ENCODE measurements at regions not wholly inside any gene's neighbourhood (a gene's known extent, or its start where the extent isn't known, plus 50 kb on each side); places are given as distances from the start of the nearest gene placed in this dataset.

DNA sequence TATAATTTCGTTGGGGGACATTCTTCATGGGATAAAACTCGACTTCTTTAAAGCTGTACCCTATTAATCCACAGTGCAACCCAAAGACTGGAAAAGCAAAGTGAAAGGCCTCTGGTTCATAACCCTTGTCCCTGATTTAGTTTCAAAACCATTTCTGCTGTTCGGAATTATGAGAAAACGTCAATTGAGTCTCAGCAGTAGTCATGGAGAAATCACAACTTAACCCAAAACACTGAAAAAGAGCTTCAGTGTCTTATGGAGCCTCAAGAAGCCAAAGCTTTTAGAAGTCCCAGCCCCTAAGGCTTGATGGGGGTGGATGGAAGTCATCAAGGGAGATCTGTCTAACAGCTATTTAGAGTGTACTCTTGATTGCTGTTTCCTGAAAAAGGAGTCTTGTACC, 73.5 kb upstream of the VCAM1 start:
- TF ChIP-seq, protein P1, sequence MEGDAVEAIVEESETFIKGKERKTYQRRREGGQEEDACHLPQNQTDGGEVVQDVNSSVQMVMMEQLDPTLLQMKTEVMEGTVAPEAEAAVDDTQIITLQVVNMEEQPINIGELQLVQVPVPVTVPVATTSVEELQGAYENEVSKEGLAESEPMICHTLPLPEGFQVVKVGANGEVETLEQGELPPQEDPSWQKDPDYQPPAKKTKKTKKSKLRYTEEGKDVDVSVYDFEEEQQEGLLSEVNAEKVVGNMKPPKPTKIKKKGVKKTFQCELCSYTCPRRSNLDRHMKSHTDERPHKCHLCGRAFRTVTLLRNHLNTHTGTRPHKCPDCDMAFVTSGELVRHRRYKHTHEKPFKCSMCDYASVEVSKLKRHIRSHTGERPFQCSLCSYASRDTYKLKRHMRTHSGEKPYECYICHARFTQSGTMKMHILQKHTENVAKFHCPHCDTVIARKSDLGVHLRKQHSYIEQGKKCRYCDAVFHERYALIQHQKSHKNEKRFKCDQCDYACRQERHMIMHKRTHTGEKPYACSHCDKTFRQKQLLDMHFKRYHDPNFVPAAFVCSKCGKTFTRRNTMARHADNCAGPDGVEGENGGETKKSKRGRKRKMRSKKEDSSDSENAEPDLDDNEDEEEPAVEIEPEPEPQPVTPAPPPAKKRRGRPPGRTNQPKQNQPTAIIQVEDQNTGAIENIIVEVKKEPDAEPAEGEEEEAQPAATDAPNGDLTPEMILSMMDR (IDR thresholded peaks at IDR 0.05) = no peak
- no peak for TF ChIP-seq POLR2A (IDR thresholded peaks at IDR 0.05)

Data from testis (tissue), 2 donors.